Dendritic cell treated with granulocyte-macrophage colony-stimulating factor and Interleukin-4, amounts not matched to agents 40 ng/mL and 50 ng/mL, for 4 days (primary cell): ENCODE measurements at regions not wholly inside any gene's neighbourhood (a gene's known extent, or its start where the extent isn't known, plus 50 kb on each side); places are given as distances from the start of the nearest gene placed in this dataset.
"Not testable (repeated sequence)": the region's sequence is repeated elsewhere in the genome, so short reads cannot be mapped to it uniquely, and the experiment has no call there.

Experiments
- H3K27ac Mint-ChIP-seq: one replicate; pipeline ENCODE4 v1.8.0; 2022; ENCODE audit warnings: mild to moderate bottlenecking, mixed read lengths
- H3K27me3 Mint-ChIP-seq: one replicate; pipeline ENCODE4 v1.8.0; 2022; ENCODE audit warnings: mild to moderate bottlenecking, mixed read lengths
- H3K36me3 Mint-ChIP-seq: one replicate; pipeline ENCODE4 v1.8.0; 2022; ENCODE audit warnings: low read depth, mixed read lengths
- H3K4me1 Mint-ChIP-seq: one replicate; pipeline ENCODE4 v1.8.0; 2022; ENCODE audit warnings: low read depth, mixed read lengths
- H3K4me3 Mint-ChIP-seq: one replicate; pipeline ENCODE4 v1.8.0; 2022; ENCODE audit warnings: mild to moderate bottlenecking, moderate library complexity, mixed read lengths
- H3K9me3 Mint-ChIP-seq: one replicate; pipeline ENCODE4 v1.8.0; 2022; ENCODE audit warnings: mixed read lengths
- intact Hi-C: fragments of 100-400 bp; cut with micrococcal nuclease; formaldehyde crosslinking; loops from one replicate; pipeline ENCODE4 v1.15.0; 2022

DNA sequence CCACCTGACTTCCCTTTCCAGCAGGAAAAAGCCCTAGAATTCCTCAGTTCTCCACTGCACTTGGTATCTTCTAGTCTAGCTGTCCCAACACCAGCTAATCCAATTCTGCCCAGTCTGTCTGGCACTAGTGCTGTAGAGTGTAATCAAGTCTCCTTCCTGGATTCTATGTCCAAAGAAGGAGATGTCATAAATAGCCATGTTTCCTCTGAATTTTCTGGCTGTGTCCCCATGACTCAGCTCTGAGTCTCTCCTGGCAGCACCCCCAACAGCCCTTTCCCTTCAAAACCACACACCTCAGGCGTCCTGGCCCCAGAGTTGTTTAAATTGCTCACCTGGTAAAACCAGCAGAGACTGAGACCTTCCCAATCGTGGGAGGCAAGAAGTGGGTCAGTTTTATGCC lies 197.2 kb downstream of the GRXCR1 start:
- Mint-ChIP-seq H3K27me3 (no peaks in the 10 kb centered on the region), H3K4me3 (no peak overlapping the region), H3K9me3 (peaks cover 21% of the 10 kb centered on the region), H3K36me3 (no peaks in the 10 kb centered on the region), H3K4me1 (no peaks in the 10 kb centered on the region), H3K27ac (no peak overlapping the region)
- intact Hi-C loops, result no loop called here

DNA sequence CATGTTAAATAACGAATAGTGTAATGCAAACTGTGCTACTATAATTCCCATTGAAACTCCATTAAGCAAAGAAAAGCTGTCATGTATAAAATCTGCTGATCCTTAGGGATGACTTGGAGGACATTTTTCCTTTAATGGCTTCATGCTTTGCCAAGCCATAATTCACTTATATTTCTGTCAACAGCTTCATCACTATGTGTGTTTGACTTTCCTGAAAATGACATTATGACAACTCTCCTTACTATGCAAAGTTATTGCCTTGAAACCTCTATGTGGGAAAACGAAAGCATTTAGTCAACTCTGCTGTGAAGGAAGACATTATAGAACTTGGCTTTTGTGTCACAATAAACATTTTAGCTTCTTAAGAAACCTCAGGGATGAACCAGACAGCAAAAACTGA lies 210.5 kb downstream of the GRXCR1 start:
- intact Hi-C loops, result no loop called here
- H3K36me3 Mint-ChIP-seq, result no peaks in the 10 kb centered on the region
- no peak overlapping the region for H3K27ac Mint-ChIP-seq
- no peaks in the 10 kb centered on the region for H3K4me1 Mint-ChIP-seq
- H3K4me3 Mint-ChIP-seq, result no peak overlapping the region
- no peaks in the 10 kb centered on the region for H3K27me3 Mint-ChIP-seq
- H3K9me3 Mint-ChIP-seq, result no peaks in the 10 kb centered on the region

DNA sequence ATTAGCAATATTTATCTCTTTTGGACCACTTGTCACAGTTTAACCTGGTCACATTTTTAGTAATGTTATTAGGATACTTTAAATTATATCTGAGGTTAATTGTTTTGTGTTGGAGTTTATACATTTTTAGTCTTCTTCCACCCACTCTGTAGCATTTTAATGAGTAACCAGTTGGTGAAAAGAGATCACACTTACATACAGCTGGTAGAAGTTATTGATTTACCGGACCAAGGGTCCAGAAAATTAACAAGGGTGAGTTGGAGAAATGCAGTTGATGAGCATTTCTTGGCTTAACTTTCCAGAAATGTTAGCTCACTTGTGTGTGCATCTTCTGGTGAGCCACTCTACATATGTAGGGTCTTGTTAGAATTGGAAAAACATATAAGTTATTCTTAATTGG lies 219.6 kb downstream of the GRXCR1 start:
- no peak overlapping the region for H3K27ac Mint-ChIP-seq
- no peaks in the 10 kb centered on the region for H3K27me3 Mint-ChIP-seq
- no peaks in the 10 kb centered on the region for H3K4me1 Mint-ChIP-seq
- H3K4me3 Mint-ChIP-seq, result no peak overlapping the region
- peaks cover 19% of the 10 kb centered on the region for H3K9me3 Mint-ChIP-seq
- H3K36me3 Mint-ChIP-seq, result no peaks in the 10 kb centered on the region
- intact Hi-C loops, result no loop called here

DNA sequence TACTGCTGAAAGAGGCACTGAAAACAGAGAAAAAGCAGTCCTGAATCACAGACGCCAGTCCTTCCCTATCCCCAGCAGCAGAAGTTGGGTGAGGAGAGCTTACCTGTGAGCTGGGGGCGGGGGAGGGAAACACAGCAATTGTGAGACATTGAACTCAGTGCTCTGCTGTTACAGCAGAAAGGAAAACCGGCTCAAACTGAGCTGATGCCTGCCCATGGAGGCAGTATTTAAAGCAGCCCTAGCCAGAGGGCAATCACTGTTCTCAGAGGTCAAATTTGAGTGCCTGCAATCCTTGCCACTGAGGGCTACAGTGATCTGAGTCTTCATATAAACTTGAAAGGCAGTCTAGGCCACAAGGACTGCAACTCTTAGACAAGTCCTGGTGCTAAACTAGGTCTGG lies 220.7 kb downstream of the GRXCR1 start:
- no peak overlapping the region for H3K4me3 Mint-ChIP-seq
- H3K36me3 Mint-ChIP-seq, result no peaks in the 10 kb centered on the region
- H3K27ac Mint-ChIP-seq, result no peak overlapping the region

DNA sequence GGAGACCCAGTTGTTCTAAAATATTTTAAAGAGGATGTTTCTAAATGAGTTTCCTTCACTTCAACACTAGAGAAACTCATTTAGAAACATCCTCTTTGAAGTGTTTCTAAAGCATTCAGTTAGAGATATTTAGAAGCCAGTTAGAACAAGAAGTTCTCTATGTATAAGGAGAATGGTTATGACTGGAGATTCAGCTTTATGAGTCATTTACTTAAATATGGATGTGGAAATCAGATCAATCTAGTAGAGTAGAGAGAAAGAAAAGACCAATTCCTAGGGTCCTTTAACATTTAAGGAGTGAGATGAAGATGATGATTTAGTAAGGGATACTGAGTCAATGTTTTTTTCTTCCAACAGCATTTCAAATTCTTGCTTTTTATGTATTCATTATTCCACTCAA lies 234.1 kb downstream of the GRXCR1 start:
- intact Hi-C loops, result no loop called here
- Mint-ChIP-seq H3K27ac (no peak overlapping the region), H3K36me3 (no peaks in the 10 kb centered on the region), H3K4me3 (no peak overlapping the region), H3K4me1 (no peaks in the 10 kb centered on the region), H3K27me3 (no peaks in the 10 kb centered on the region), H3K9me3 (no peaks in the 10 kb centered on the region)

More for the DNA sequence above, 220.7 kb downstream of the GRXCR1 start:
- intact Hi-C loops, result no loop called here
- no peaks in the 10 kb centered on the region for H3K4me1 Mint-ChIP-seq
- H3K27me3 Mint-ChIP-seq, result no peaks in the 10 kb centered on the region
- peaks cover 19% of the 10 kb centered on the region for H3K9me3 Mint-ChIP-seq

DNA sequence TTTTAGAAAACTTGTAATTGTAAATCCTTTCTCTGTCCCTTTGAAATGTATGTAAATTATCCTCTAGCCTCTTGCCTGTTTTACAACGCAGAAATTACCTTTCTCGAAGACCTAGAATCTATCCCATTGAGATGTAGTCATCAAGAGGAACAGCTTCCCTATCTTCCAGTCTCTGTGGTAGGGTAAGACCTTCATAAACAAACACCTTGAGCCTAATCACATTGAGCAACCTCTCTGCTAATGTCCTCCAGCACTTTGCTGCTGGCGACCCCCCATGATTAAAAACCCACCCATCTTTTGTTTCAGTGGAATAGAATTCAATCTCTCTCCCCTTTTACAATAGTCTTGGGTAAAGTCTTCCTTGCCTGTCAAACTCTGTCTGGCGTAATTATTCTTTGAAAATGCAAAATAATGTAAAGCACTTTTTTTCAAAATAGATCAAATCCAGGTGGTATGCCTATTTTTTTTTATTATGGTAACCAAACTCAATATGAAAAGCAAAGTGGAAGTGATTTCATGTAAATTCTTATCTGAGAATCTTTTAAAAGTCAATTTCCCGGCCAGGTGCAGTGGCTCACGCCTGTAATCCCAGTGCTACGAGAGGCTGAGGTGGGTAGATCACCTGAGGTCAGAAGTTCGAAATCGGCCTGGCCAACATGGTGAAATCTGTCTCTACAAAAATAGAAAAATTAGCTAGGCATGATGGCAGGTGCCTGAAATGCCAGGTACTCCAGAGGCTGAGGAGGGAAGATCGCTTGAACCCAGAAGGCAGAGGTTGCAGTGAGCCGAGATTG lies 237.9 kb downstream of the GRXCR1 start:
- Mint-ChIP-seq H3K4me1 (no peaks in the 10 kb centered on the region), H3K36me3 (no peaks in the 10 kb centered on the region), H3K9me3 (no peaks in the 10 kb centered on the region), H3K27ac (no peak overlapping the region), H3K4me3 (no peak overlapping the region), H3K27me3 (no peaks in the 10 kb centered on the region)
- intact Hi-C loops, result loop anchor here (10.0 kb wide), 1 partner anchor 1494 kb away; no protein-coding TSS in a partner anchor

DNA sequence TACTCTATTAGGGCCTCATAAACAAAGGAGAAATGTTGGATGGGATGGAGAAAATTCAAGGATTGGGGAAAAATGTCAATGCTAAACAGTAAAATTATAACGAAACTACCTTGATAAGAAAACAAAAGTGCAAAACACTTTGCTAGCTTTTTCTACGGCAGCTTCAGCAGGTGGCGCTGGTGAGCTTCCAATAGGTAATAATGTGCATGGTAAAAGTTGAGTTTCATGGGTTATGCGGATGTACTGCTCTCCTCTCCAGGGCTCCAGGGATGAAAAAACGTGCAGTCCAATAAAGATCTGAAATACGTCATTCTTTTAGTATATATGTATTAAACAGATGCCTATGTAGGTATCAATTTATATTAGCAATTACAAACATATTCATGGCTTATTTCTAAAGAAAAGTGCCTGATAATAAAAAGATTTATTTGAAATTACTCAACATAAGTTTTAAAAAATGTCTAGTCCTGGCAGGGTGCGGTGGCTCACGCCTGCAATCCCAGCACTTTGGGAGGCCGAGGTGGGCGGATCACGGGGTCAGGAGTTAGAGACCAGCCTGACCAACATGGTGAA lies 239.6 kb downstream of the GRXCR1 start:
- no peak overlapping the region for H3K4me3 Mint-ChIP-seq
- no peaks in the 10 kb centered on the region for H3K36me3 Mint-ChIP-seq
- H3K27ac Mint-ChIP-seq, result no peak overlapping the region
- H3K4me1 Mint-ChIP-seq, result no peaks in the 10 kb centered on the region
- no peaks in the 10 kb centered on the region for H3K9me3 Mint-ChIP-seq
- H3K27me3 Mint-ChIP-seq, result no peaks in the 10 kb centered on the region
- intact Hi-C loops, result loop anchor here (10.0 kb wide), 1 partner anchor 1493 kb away; no protein-coding TSS in a partner anchor

DNA sequence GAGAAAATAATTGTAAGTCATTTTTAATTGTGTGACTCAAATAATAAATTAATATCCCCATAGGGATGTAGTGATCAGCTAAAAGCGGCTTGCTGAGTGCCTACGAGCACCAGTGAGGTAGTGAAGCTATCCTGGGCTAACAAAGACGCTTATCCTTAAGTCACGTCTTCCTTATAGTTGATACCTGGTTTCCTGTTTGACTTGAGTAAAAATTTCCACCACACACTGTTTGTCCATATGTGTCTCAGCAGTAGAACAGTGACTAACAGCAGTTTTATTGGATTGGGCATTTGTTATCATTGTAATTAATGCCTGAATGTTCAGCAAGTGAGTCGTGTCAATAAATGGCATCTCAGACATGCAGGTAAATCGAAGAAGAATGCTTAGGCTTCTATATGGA lies 241.1 kb downstream of the GRXCR1 start:
- intact Hi-C loops, result loop anchor here (10.0 kb wide), 1 partner anchor 1491 kb away; no protein-coding TSS in a partner anchor
- no peak overlapping the region for H3K27ac Mint-ChIP-seq
- H3K27me3 Mint-ChIP-seq, result no peaks in the 10 kb centered on the region
- no peaks in the 10 kb centered on the region for H3K9me3 Mint-ChIP-seq
- no peaks in the 10 kb centered on the region for H3K36me3 Mint-ChIP-seq
- no peaks in the 10 kb centered on the region for H3K4me1 Mint-ChIP-seq
- no peak overlapping the region for H3K4me3 Mint-ChIP-seq

DNA sequence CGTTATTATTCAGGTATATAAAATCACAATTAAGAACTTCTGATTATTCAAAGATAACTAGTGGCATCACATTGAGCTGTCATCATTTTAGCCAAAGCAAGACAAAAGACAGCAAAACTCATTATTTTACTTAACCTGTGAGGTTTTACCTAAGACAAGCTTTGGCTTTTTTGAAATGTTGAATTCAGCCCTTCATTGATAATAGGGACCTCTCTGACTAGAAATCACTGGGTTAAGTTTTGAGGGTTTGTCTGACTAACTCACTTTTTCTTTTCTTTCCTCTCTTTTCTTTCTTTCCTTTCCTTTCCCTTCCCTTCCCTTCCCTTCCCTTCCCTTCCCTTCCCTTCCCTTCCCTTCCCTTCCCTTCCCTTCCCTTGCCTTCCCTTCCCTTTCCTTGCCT lies 244.2 kb downstream of the GRXCR1 start:
- Mint-ChIP-seq H3K36me3 (no peaks in the 10 kb centered on the region), H3K4me1 (no peaks in the 10 kb centered on the region), H3K27me3 (no peaks in the 10 kb centered on the region), H3K9me3 (peaks cover 14% of the 10 kb centered on the region), H3K4me3 (no peak overlapping the region), H3K27ac (no peak overlapping the region)
- intact Hi-C loops, result loop anchor here (10.0 kb wide), 1 partner anchor 1488 kb away; no protein-coding TSS in a partner anchor

DNA sequence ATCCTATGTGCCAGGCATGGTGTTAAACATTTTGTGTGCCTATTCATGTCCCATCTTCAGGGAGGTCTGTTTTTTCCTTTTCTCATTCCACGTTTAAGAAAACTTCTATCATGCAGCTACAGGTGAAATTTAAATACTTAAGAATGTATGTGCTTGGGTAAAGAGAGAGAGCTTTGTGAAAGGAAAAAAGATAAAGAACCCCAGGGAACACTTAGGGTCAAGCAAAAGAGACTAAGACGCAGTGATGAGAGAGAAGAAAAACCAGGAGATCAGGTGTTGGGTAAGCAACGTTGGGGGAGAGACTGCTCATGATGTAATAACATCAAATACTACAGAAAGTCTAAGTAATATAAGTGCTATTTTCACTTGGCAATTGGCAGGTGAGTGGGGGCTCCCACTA lies 253.7 kb downstream of the GRXCR1 start:
- no peaks in the 10 kb centered on the region for H3K4me1 Mint-ChIP-seq
- H3K9me3 Mint-ChIP-seq, result peaks cover 24% of the 10 kb centered on the region
- H3K27ac Mint-ChIP-seq, result no peak overlapping the region
- no peaks in the 10 kb centered on the region for H3K27me3 Mint-ChIP-seq
- no peaks in the 10 kb centered on the region for H3K36me3 Mint-ChIP-seq
- H3K4me3 Mint-ChIP-seq, result no peak overlapping the region
- intact Hi-C loops, result no loop called here

DNA sequence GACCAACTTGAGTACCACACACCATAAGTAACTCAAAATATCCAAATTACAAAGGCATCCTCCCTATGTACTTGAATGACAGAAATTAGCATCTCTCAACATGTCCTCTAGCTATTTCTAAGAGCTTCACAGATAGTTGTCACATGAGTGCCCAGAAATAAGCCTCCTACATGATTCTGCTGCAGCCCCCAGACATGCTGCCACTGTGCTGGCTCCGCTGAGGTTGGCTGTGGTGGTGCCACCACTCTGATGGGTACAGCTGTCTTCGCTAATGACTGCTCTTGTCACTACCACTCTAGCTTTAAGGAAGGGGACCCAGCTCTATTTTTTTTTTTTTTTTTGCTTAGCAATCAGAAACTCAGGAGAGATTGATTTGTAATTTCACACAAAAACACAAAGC lies 256.0 kb downstream of the GRXCR1 start:
- Mint-ChIP-seq H3K27me3 (no peaks in the 10 kb centered on the region), H3K9me3 (peaks cover 43% of the 10 kb centered on the region), H3K4me3 (no peak overlapping the region), H3K36me3 (no peaks in the 10 kb centered on the region), H3K27ac (no peak overlapping the region), H3K4me1 (no peaks in the 10 kb centered on the region)
- intact Hi-C loops, result no loop called here

DNA sequence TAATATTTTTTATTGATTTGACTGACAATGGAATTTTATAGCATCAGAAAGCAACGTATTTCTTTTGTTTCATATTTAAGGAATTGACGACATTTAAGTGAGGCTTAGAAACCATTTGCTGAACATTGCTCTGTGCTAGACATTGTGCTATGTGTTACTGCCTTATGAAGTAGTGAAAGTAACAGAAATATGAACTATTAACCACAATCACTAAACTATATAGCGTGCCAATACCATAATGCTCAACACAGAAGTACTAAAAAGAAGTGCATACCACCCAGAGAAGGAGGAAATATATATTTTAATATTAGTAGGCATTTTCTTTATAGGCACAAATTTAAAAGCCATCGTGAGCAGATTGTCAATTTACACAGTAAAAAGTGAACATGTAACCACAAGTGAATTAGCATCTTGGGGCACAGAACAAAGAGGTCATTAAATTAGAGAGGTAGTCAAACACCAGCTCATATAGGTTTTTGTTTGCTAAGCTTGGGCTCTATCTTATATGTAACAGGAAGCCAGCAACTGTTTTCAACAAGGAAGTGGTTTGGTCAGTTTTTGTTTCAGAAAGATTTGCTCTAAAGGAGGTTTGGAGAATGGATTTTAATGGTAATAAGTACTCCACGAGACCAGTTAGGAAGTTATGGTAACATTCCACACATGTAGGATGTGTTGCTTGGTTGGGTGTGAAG lies 270.7 kb downstream of the GRXCR1 start:
- H3K27ac Mint-ChIP-seq, result no peak overlapping the region
- no peak overlapping the region for H3K4me3 Mint-ChIP-seq
- H3K4me1 Mint-ChIP-seq, result peaks cover 5% of the 10 kb centered on the region
- no peaks in the 10 kb centered on the region for H3K36me3 Mint-ChIP-seq
- H3K27me3 Mint-ChIP-seq, result no peaks in the 10 kb centered on the region
- peaks cover 18% of the 10 kb centered on the region for H3K9me3 Mint-ChIP-seq
- intact Hi-C loops, result no loop called here

DNA sequence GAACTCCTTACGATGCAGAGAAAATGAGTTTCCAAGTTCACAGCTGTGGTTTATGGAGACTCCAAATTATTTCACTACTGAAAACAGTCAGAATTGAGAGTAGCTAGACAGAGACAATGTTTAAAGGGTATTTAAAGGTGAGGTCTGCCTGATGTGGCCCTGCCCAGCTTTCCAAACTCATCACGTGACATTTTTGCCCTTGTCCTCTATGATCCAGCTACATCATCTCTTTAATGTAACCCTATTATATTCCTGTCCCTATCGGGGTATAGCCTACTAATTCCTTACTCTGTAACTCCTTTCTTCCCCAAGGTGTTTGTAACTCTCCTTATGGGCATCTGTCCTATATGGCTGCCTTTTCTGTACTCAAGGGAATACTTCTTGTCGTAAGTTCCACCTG lies 297.2 kb downstream of the GRXCR1 start:
- Mint-ChIP-seq H3K27ac (no peak overlapping the region), H3K9me3 (peaks cover 11% of the 10 kb centered on the region), H3K4me3 (no peak overlapping the region), H3K4me1 (no peaks in the 10 kb centered on the region), H3K27me3 (no peaks in the 10 kb centered on the region), H3K36me3 (no peaks in the 10 kb centered on the region)
- intact Hi-C loops, result no loop called here

DNA sequence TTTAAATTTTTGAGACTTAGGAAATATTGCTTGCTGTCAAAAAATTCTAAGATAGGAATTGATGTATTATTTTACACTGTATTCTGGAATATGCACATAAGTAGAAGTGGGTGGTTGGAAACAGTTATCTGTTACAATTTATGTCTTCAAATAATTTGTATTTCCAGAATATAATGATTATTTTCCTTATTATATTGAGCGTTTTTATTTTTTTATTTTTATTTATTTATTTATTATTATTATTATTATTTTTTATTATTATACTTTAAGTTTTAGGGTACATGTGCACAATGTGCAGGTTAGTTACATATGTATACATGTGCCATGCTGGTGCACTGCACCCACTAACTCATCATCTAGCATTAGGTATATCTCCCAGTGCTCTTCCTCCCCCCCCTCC lies 320.1 kb downstream of the GRXCR1 start:
- H3K27me3 Mint-ChIP-seq, intact Hi-C loops, H3K4me3 Mint-ChIP-seq, H3K9me3 Mint-ChIP-seq, H3K36me3 Mint-ChIP-seq, H3K27ac Mint-ChIP-seq, H3K4me1 Mint-ChIP-seq: not testable (repeated sequence)
